ENCODE measurements at regions not wholly inside any gene's neighbourhood (a gene's known extent, or its start where the extent isn't known, plus 50 kb on each side); places are given as distances from the start of the nearest gene placed in this dataset.
"Not testable (repeated sequence)": the region's sequence is repeated elsewhere in the genome, so short reads cannot be mapped to it uniquely, and the experiment has no call there.

GRCh38 chr2:91536549-91537263, 2845.2 kb downstream of the RPIA start:
- H3K4me1 Mint-ChIP-seq; H3K9me3 Mint-ChIP-seq; POLR2A ChIA-PET; CTCF ChIA-PET; DNase-seq (ENCODE audit: low spot score); H3K27ac Mint-ChIP-seq; H3K4me3 Mint-ChIP-seq; H3K27me3 Mint-ChIP-seq (ENCODE audit: low read depth); H3K36me3 Mint-ChIP-seq; ATAC-seq: not testable (repeated sequence)

GRCh38 chr2:91549316-91549715, 2857.8 kb downstream of the RPIA start:
- POLR2A ChIA-PET; DNase-seq (ENCODE audit: low spot score); H3K27ac Mint-ChIP-seq: not testable (repeated sequence)

GRCh38 chr2:91558234-91558633, 2866.8 kb downstream of the RPIA start:
- CTCF ChIA-PET; H3K4me3 Mint-ChIP-seq; ATAC-seq; H3K4me1 Mint-ChIP-seq; DNase-seq (ENCODE audit: low spot score); H3K27ac Mint-ChIP-seq; POLR2A ChIA-PET: not testable (repeated sequence)
- Mint-ChIP-seq H3K27me3 (ENCODE audit: low read depth) (peaks cover 20% of the 10 kb centered on the region), H3K36me3 (peaks cover 28% of the 10 kb centered on the region), H3K9me3 (peaks cover 30% of the 10 kb centered on the region)

More at GRCh38 chr2:91549316-91549715, 2857.8 kb downstream of the RPIA start:
- H3K27me3 Mint-ChIP-seq (ENCODE audit: low read depth); H3K4me1 Mint-ChIP-seq; H3K36me3 Mint-ChIP-seq; H3K9me3 Mint-ChIP-seq; H3K4me3 Mint-ChIP-seq; CTCF ChIA-PET; ATAC-seq: not testable (repeated sequence)

- H3K4me1 Mint-ChIP-seq; CTCF ChIA-PET; POLR2A ChIA-PET; H3K4me3 Mint-ChIP-seq; DNase-seq (ENCODE audit: low spot score); ATAC-seq; H3K27ac Mint-ChIP-seq: not testable (repeated sequence)
- Mint-ChIP-seq H3K9me3 (peaks cover 30% of the 10 kb centered on the region), H3K27me3 (ENCODE audit: low read depth) (peaks cover 20% of the 10 kb centered on the region), H3K36me3 (peaks cover 28% of the 10 kb centered on the region)
These were observed 2867.8 kb downstream of the RPIA start for GRCh38 chr2:91559269-91559668.

GRCh38 chr2:91559886-91560614, 2868.6 kb downstream of the RPIA start:
- H3K4me3 Mint-ChIP-seq; DNase-seq (ENCODE audit: low spot score); H3K27ac Mint-ChIP-seq; CTCF ChIA-PET; ATAC-seq; POLR2A ChIA-PET; H3K4me1 Mint-ChIP-seq: not testable (repeated sequence)
- H3K9me3 Mint-ChIP-seq, result peaks cover 30% of the 10 kb centered on the region
- peaks cover 20% of the 10 kb centered on the region for H3K27me3 Mint-ChIP-seq (ENCODE audit: low read depth)
- peaks cover 28% of the 10 kb centered on the region for H3K36me3 Mint-ChIP-seq

- H3K36me3 Mint-ChIP-seq, result peaks cover 28% of the 10 kb centered on the region
These were observed 2870.7 kb downstream of the RPIA start for GRCh38 chr2:91562184-91562583.

GRCh38 chr2:91564700-91565099, 2873.2 kb downstream of the RPIA start:
- H3K4me1 Mint-ChIP-seq; POLR2A ChIA-PET; H3K27ac Mint-ChIP-seq; DNase-seq (ENCODE audit: low spot score); H3K4me3 Mint-ChIP-seq; CTCF ChIA-PET; ATAC-seq: not testable (repeated sequence)
- H3K36me3 Mint-ChIP-seq, result peaks cover 13% of the 10 kb centered on the region
- peaks cover 13% of the 10 kb centered on the region for H3K9me3 Mint-ChIP-seq
- peaks cover 12% of the 10 kb centered on the region for H3K27me3 Mint-ChIP-seq (ENCODE audit: low read depth)

More at GRCh38 chr2:91562184-91562583, 2870.7 kb downstream of the RPIA start:
- DNase-seq (ENCODE audit: low spot score); H3K27ac Mint-ChIP-seq; ATAC-seq; H3K4me1 Mint-ChIP-seq; CTCF ChIA-PET; H3K4me3 Mint-ChIP-seq; POLR2A ChIA-PET: not testable (repeated sequence)
- Mint-ChIP-seq H3K27me3 (ENCODE audit: low read depth) (peaks cover 20% of the 10 kb centered on the region), H3K9me3 (peaks cover 30% of the 10 kb centered on the region)

- POLR2A ChIA-PET; H3K9me3 Mint-ChIP-seq; CTCF ChIA-PET; ATAC-seq; DNase-seq (ENCODE audit: low spot score); H3K4me3 Mint-ChIP-seq; H3K36me3 Mint-ChIP-seq; H3K27ac Mint-ChIP-seq; H3K4me1 Mint-ChIP-seq; H3K27me3 Mint-ChIP-seq (ENCODE audit: low read depth): not testable (repeated sequence)
These were observed 2874.4 kb downstream of the RPIA start for GRCh38 chr2:91565689-91566430.

GRCh38 chr2:91566611-91567010, 2875.1 kb downstream of the RPIA start:
- H3K27ac Mint-ChIP-seq; ATAC-seq; POLR2A ChIA-PET; H3K36me3 Mint-ChIP-seq; CTCF ChIA-PET; H3K4me1 Mint-ChIP-seq; DNase-seq (ENCODE audit: low spot score); H3K4me3 Mint-ChIP-seq; H3K9me3 Mint-ChIP-seq; H3K27me3 Mint-ChIP-seq (ENCODE audit: low read depth): not testable (repeated sequence)

GRCh38 chr2:91567546-91568335, 2876.3 kb downstream of the RPIA start:
- peaks cover 13% of the 10 kb centered on the region for H3K27me3 Mint-ChIP-seq (ENCODE audit: low read depth)
- H3K4me1 Mint-ChIP-seq; H3K4me3 Mint-ChIP-seq; POLR2A ChIA-PET; DNase-seq (ENCODE audit: low spot score); CTCF ChIA-PET; H3K36me3 Mint-ChIP-seq; ATAC-seq; H3K27ac Mint-ChIP-seq; H3K9me3 Mint-ChIP-seq: not testable (repeated sequence)

GRCh38 chr2:91568391-91569338, 2877.2 kb downstream of the RPIA start:
- H3K4me1 Mint-ChIP-seq; H3K27ac Mint-ChIP-seq; CTCF ChIA-PET; H3K4me3 Mint-ChIP-seq; ATAC-seq; DNase-seq (ENCODE audit: low spot score); POLR2A ChIA-PET: not testable (repeated sequence)
- H3K36me3 Mint-ChIP-seq, result peaks cover 16% of the 10 kb centered on the region
- peaks cover 14% of the 10 kb centered on the region for H3K9me3 Mint-ChIP-seq
- peaks cover 22% of the 10 kb centered on the region for H3K27me3 Mint-ChIP-seq (ENCODE audit: low read depth)

Data from WTC11 (cell line).